HCT116 (cell line): ENCODE measurements at regions not wholly inside any gene's neighbourhood (a gene's known extent, or its start where the extent isn't known, plus 50 kb on each side); places are given as distances from the start of the nearest gene placed in this dataset.

Experiments
- ATAC-seq: fragments of 200-7000 bp; cut with Tn5 transposase; 2 replicates; pipeline ENCODE4 v1.9.1; 2020; ENCODE audit warnings: mild to moderate bottlenecking, moderate library complexity
- BruUV-seq: library from RNA; stranded (reverse); fragments of 400-500 nt; replicated peaks from 2 replicates; lab custom pipeline; 2021; lab: Mats Ljungman, UMichigan
- CTCF ChIA-PET: fragments of 300-600 bp; sonication (Branson Sonifier 250); formaldehyde crosslinking; loops from one replicate; lab custom pipeline; 2021; ENCODE audit warnings: antibody characterized with exemption; lab: Charles Lee
- POLR2A ChIA-PET: fragments of 300-600, 350-600 bp; sonication (Branson Sonifier 250); formaldehyde crosslinking; loops from one replicate; lab custom pipeline; 2021; ENCODE audit warnings: antibody characterized with exemption; lab: Charles Lee
- RAD21 ChIA-PET, 2 experiments: fragments of 300-600 bp; sonication (Branson Sonifier 250); formaldehyde crosslinking; loops; one replicate each; lab custom pipeline; 2023; ENCODE audit warnings: low total read pairs in 2 of 2; ENCODE audit not compliant: uncharacterized antibody in 2 of 2, unreplicated experiment in 2 of 2, low non-redundant PET in 1 of 2; lab: Charles Lee
- DNase-seq: peaks from one replicate; pipeline ENCODE4 v3.0.0-alpha.2; 2010; ENCODE audit warnings: low read depth, low spot score
- H2AFZ ChIP-seq: fragments of 200-600 bp; shearing (Covaris generic), sonication (generic); 2 replicates; pipeline ENCODE4 v1.6.1; 2017; ENCODE audit warnings: low read depth, mixed run types, mixed read lengths, antibody characterized with exemption, low read length; ENCODE audit not compliant: poor library complexity, severe bottlenecking
- H3K27ac ChIP-seq: 2 replicates; pipeline ENCODE4 v1.5.1; 2012; ENCODE audit warnings: low read depth, low read length
- H3K27me3 ChIP-seq: fragments of 200-600 bp; sonication (generic); 2 replicates; pipeline ENCODE4 v1.6.1; 2016; ENCODE audit warnings: mixed run types, low read length, mixed read lengths; ENCODE audit not compliant: insufficient read depth
- H3K36me3 ChIP-seq, 2 experiments: fragments of 200-500 bp in 1 of 2; fragments of 200-600 bp in 1 of 2; sonication (Bioruptor generic) in 1 of 2; sonication (generic) in 1 of 2; 2 replicates each; pipeline versions ENCODE4 v1.5.1 to v1.6.1; 2014 to 2016; ENCODE audit warnings: low read length in 2 of 2, inconsistent platforms in 1 of 2, mixed read lengths in 1 of 2, mixed run types in 1 of 2; ENCODE audit not compliant: insufficient read depth in 2 of 2, control insufficient read depth in 1 of 2
- H3K4me1 ChIP-seq, 2 experiments: fragments of 200-600 bp in 1 of 2; sonication (generic) in 1 of 2; 2 replicates each; pipeline versions ENCODE4 v1.5.1 to v1.6.1; 2012 to 2017; ENCODE audit warnings: low read length in 2 of 2, inconsistent platforms in 1 of 2, mild to moderate bottlenecking in 1 of 2, mixed read lengths in 1 of 2, mixed run types in 1 of 2, moderate library complexity in 1 of 2; ENCODE audit not compliant: insufficient read depth in 2 of 2, control insufficient read depth in 1 of 2
- H3K4me2 ChIP-seq: fragments of 200-600 bp; sonication (generic); 2 replicates; pipeline ENCODE4 v1.6.1; 2017; ENCODE audit warnings: mixed run types, low read length, mixed read lengths
- H3K4me3 ChIP-seq, 2 experiments: fragments of 200-600 bp in 1 of 2; sonication (generic) in 1 of 2; replicated peaks in 1 of 2; 2 replicates each; pipeline ENCODE4 v1.5.1; 2011 to 2016; ENCODE audit warnings: low read length in 2 of 2, control low read depth in 1 of 2, low read depth in 1 of 2, mild to moderate bottlenecking in 1 of 2, mixed read lengths in 1 of 2, mixed run types in 1 of 2
- H3K79me2 ChIP-seq: fragments of 200-600 bp; sonication (generic); 2 replicates; pipeline ENCODE4 v1.6.1; 2017; ENCODE audit warnings: mild to moderate bottlenecking, mixed run types, low read length, moderate library complexity, mixed read lengths; ENCODE audit not compliant: insufficient read depth
- H3K9ac ChIP-seq: fragments of 200-600 bp; sonication (generic); 2 replicates; pipeline ENCODE4 v1.6.1; 2016; ENCODE audit warnings: low read length, mixed read lengths
- H3K9me2 ChIP-seq: fragments of 200-600 bp; sonication (generic), shearing (Covaris generic); 2 replicates; pipeline ENCODE4 v1.6.1; 2017; ENCODE audit warnings: mixed run types, mild to moderate bottlenecking, moderate library complexity; ENCODE audit not compliant: insufficient read depth
- H3K9me3 ChIP-seq, 2 experiments: fragments of 200-500 bp in 1 of 2; fragments of 200-600 bp in 1 of 2; sonication (Bioruptor generic) in 1 of 2; sonication (generic) in 1 of 2; 2 replicates each; pipeline ENCODE4 v1.6.1; 2014 to 2017; ENCODE audit warnings: low read length in 2 of 2, mixed read lengths in 2 of 2, inconsistent platforms in 1 of 2, low read depth in 1 of 2, mild to moderate bottlenecking in 1 of 2, mixed run types in 1 of 2, moderate library complexity in 1 of 2; ENCODE audit not compliant: control insufficient read depth in 1 of 2, insufficient read depth in 1 of 2
- H4K20me1 ChIP-seq: fragments of 200-600 bp; sonication (generic), shearing (Covaris generic); 2 replicates; pipeline ENCODE4 v1.6.1; 2017; ENCODE audit warnings: mixed run types, mild to moderate bottlenecking, moderate library complexity; ENCODE audit not compliant: insufficient read depth
- ATF3 ChIP-seq: IDR thresholded peaks from 2 replicates; pipeline ENCODE4 v1.6.1; 2012
- CBX3 ChIP-seq: IDR thresholded peaks from 2 replicates; pipeline ENCODE4 v1.6.1; 2012; ENCODE audit warnings: low read depth
- CEBPB ChIP-seq: IDR thresholded peaks from 2 replicates; pipeline ENCODE4 v1.6.1; 2012; ENCODE audit warnings: low read depth
- CTCF ChIP-seq, 3 experiments: fragments of 200-600 bp in 1 of 3; sonication (generic) in 1 of 3; IDR thresholded peaks in 2 of 3; conservative IDR thresholded peaks in 1 of 3; 2 replicates each; pipeline ENCODE4 v1.5.1; 2012 to 2017; ENCODE audit warnings: low read depth in 2 of 3, low read length in 2 of 3, antibody characterized with exemption in 1 of 3, borderline replicate concordance in 1 of 3, control low read depth in 1 of 3, mild to moderate bottlenecking in 1 of 3, mixed read lengths in 1 of 3, mixed run types in 1 of 3, moderate library complexity in 1 of 3; ENCODE audit not compliant: insufficient read depth in 1 of 3
- EGR1 ChIP-seq: IDR thresholded peaks from 2 replicates; pipeline ENCODE4 v1.6.1; 2012; ENCODE audit warnings: low read depth
- EZH2 ChIP-seq: fragments of 200-600 bp; sonication (generic); IDR thresholded peaks from 2 replicates; pipeline ENCODE4 v1.6.1; 2017; ENCODE audit warnings: antibody characterized with exemption, mixed run types
- FOSL1 ChIP-seq: IDR thresholded peaks from 2 replicates; pipeline ENCODE4 v1.6.1; 2012; ENCODE audit warnings: low read depth
- JUND ChIP-seq: IDR thresholded peaks from 2 replicates; pipeline ENCODE4 v1.6.1; 2012
- POLR2A ChIP-seq: IDR thresholded peaks from 2 replicates; pipeline ENCODE4 v1.7.0; 2011; ENCODE audit warnings: borderline replicate concordance; ENCODE audit not compliant: insufficient read depth, insufficient read length; ENCODE audit errors: extremely low read depth
- SIN3A ChIP-seq: IDR thresholded peaks from 2 replicates; pipeline ENCODE4 v1.6.1; 2012; ENCODE audit warnings: low read depth
- SP1 ChIP-seq: IDR thresholded peaks from 2 replicates; pipeline ENCODE4 v1.6.1; 2012; ENCODE audit warnings: low read depth
- SRF ChIP-seq: IDR thresholded peaks from 2 replicates; pipeline ENCODE4 v1.6.1; 2012; ENCODE audit warnings: low read depth
- TCF7L2 ChIP-seq: IDR thresholded peaks from 2 replicates; pipeline ENCODE4 v1.7.0; 2011; ENCODE audit warnings: borderline replicate concordance, inconsistent platforms; ENCODE audit not compliant: insufficient read depth, insufficient read length; ENCODE audit errors: extremely low read depth
- YY1 ChIP-seq: IDR thresholded peaks from 2 replicates; pipeline ENCODE4 v1.6.1; 2011; ENCODE audit warnings: low read length, low read depth, moderate library complexity, mild to moderate bottlenecking; ENCODE audit not compliant: insufficient replicate concordance; ENCODE audit errors: extremely low read depth
- ZFX ChIP-seq: fragments of 450-650 bp; IDR thresholded peaks from 2 replicates; pipeline ENCODE4 v1.6.1; 2017
- ZNF274 ChIP-seq: fragments of 200-500 bp; sonication (Bioruptor generic); IDR thresholded peaks from 2 replicates; pipeline ENCODE4 v1.6.1; 2014; ENCODE audit warnings: mild to moderate bottlenecking, low read depth, low read length, inconsistent platforms
- intact Hi-C: fragments of 100-400 bp; cut with micrococcal nuclease; formaldehyde crosslinking; loops from 2 replicates; pipeline ENCODE4 v1.10.0; 2022

GRCh38 chr13:74253161-74253560, 119.0 kb upstream of the KLF12 start:
- Histone ChIP-seq H3K79me2 (no peaks in the 10 kb centered on the region), H3K4me3 (no peak overlapping the region), H3K9me3 (no peaks in the 10 kb centered on the region), H3K4me2 (no peak overlapping the region), H3K27ac (no peak overlapping the region), H3K36me3 (no peaks in the 10 kb centered on the region), H4K20me1 (no peaks in the 10 kb centered on the region), H3K9ac (no peak overlapping the region), H3K27me3 (no peaks in the 10 kb centered on the region), H3K9me2 (no peaks in the 10 kb centered on the region), H2AFZ (no peak overlapping the region), H3K4me1 (no peaks in the 10 kb centered on the region)
- ChIA-PET POLR2A (no interaction called here), RAD21 (no interaction called here), CTCF (no interaction called here)
- DNase-seq (no peak), ATAC-seq (no peak)
- intact Hi-C loops = no loop called here
- BruUV-seq = no TSS peak
- TF ChIP-seq ZFX (no peak), SP1 (no peak), CEBPB (no peak), SRF (no peak), CBX3 (no peak), EGR1 (no peak), EZH2 (no peak), FOSL1 (no peak), CTCF (IDR thresholded peaks at IDR 0.05 in 2 of 3, conservative IDR thresholded peaks at IDR 0.05 in 1 of 3; ENCODE audit: borderline replicate concordance in 1 of 3, insufficient read depth in 1 of 3, low read depth in 2 of 3, low read length in 2 of 3) (no peak), ATF3 (no peak), JUND (no peak), TCF7L2 (no peak), SIN3A (no peak), ZNF274 (no peak), YY1 (no peak), POLR2A (no peak)
